ENCODE measurements at regions not wholly inside any gene's neighbourhood (a gene's known extent, or its start where the extent isn't known, plus 50 kb on each side); places are given as distances from the start of the nearest gene placed in this dataset.

DNA sequence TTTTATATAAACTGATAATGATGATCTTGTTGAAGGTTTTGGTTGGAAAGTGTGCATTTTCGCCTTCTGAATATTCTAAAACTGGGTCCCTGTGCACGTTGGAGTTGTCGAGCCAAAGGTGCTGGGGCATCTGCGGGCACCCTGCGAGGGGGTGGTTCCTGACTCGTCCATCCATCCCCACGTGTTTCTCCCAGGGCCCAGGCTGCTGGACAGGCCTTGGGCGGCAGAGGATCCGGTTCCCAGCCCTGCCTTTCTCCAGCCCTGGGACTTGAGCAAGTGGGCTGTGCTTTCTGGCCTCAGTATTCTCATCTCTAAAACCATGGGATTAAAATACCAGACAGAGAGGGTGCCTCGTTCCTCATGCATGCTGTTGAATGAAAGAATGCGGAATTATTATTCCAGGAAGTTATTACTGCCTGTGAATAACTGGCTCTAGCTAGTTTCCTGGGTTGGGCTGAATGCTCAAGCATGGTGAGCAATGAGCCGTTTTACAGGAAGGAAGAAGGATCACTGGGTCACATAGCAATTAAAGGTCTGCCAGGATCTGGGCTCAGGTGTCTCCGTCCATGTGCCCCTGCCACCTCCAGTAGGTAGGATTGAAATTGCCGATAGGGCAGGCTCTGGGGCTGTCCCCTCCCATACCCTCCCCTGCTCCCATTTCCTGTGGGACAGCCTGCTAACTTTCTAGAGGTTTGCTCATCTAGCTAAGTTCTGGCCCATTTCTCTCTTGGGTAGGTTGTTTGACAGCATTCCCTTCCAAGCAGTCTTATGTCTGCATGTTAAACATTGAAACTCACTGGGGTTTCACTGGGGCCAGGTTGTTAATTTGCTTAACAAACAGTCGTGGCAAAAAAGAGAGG is 77.2 kb upstream of the HS6ST1 start:
- TF ChIP-seq, protein P1, sequence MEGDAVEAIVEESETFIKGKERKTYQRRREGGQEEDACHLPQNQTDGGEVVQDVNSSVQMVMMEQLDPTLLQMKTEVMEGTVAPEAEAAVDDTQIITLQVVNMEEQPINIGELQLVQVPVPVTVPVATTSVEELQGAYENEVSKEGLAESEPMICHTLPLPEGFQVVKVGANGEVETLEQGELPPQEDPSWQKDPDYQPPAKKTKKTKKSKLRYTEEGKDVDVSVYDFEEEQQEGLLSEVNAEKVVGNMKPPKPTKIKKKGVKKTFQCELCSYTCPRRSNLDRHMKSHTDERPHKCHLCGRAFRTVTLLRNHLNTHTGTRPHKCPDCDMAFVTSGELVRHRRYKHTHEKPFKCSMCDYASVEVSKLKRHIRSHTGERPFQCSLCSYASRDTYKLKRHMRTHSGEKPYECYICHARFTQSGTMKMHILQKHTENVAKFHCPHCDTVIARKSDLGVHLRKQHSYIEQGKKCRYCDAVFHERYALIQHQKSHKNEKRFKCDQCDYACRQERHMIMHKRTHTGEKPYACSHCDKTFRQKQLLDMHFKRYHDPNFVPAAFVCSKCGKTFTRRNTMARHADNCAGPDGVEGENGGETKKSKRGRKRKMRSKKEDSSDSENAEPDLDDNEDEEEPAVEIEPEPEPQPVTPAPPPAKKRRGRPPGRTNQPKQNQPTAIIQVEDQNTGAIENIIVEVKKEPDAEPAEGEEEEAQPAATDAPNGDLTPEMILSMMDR (IDR thresholded peaks at IDR 0.05; ENCODE audit: low read length) = no peak
- TF ChIP-seq EZH2phosphoT487 (IDR thresholded peaks at IDR 0.05; ENCODE audit: low read length) = no peak
